ENCODE measurements at regions not wholly inside any gene's neighbourhood (a gene's known extent, or its start where the extent isn't known, plus 50 kb on each side); places are given as distances from the start of the nearest gene placed in this dataset.
A peak's percentile ranks its signal among the peaks of the same experiment; 100 is the strongest.

DNA sequence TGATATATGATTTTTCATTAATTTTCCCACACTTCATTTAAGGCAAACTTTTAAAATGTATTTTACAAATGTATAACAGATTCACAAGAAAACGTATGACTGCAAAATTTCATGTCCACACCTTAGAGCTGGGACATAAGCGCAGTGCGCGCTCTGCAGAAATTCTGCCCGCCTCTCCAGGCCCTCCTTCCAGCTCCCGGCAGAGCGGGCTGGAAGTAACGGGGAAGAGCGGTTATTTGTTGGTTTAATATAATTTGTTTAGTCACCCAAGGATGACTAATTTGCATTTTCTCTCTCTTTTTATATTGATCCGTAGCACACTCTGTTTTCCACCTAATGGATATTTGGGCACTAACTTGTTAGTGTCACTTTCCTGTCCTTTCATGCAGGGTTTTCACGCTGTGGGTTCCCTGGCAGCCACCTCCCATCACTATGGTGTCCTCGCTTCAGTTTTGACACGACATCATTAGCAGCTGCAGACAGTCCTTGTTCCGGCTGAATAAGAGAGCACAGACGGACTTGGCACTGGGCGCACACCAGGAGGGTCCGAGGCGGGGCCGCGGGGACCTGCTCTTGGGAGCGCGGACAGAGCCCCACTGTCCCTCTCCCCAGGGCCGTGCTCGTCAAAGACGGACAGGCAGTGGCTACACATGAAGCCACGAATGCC lies 129.2 kb upstream of the SEC61G start:
- H3K36me3 ChIP-seq: no peaks in the 10 kb centered on the region
- intact Hi-C loops (cut with DNase I): no loop called here
- DNase-seq (peak in 2 of 5 donors; percentile 30 to 59), ATAC-seq (peak in 1 of 4 donors; percentile 39)
- H3K9me3 ChIP-seq: no peaks in the 10 kb centered on the region
- TF ChIP-seq POLR2A (IDR thresholded peaks at IDR 0.05): no peak
- TF ChIP-seq, protein P1, sequence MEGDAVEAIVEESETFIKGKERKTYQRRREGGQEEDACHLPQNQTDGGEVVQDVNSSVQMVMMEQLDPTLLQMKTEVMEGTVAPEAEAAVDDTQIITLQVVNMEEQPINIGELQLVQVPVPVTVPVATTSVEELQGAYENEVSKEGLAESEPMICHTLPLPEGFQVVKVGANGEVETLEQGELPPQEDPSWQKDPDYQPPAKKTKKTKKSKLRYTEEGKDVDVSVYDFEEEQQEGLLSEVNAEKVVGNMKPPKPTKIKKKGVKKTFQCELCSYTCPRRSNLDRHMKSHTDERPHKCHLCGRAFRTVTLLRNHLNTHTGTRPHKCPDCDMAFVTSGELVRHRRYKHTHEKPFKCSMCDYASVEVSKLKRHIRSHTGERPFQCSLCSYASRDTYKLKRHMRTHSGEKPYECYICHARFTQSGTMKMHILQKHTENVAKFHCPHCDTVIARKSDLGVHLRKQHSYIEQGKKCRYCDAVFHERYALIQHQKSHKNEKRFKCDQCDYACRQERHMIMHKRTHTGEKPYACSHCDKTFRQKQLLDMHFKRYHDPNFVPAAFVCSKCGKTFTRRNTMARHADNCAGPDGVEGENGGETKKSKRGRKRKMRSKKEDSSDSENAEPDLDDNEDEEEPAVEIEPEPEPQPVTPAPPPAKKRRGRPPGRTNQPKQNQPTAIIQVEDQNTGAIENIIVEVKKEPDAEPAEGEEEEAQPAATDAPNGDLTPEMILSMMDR (IDR thresholded peaks at IDR 0.05): no peak
- H3K27ac ChIP-seq: no peak overlapping the region
- H3K4me1 ChIP-seq: peaks cover 0 to 6% (median 0%) of the 10 kb centered on the region in 12 donors
- 28 to 37% (median 34%) methylated on average over 26 of the region's 26 CpGs for WGBS, 4 donors
- peaks cover 0 to 18% (median 4%) of the 10 kb centered on the region in 9 donors for H3K27me3 ChIP-seq
- peak overlapping the region in 10 of 12 donors; percentile 1 to 46 (median 36) for H3K4me3 ChIP-seq

DNA sequence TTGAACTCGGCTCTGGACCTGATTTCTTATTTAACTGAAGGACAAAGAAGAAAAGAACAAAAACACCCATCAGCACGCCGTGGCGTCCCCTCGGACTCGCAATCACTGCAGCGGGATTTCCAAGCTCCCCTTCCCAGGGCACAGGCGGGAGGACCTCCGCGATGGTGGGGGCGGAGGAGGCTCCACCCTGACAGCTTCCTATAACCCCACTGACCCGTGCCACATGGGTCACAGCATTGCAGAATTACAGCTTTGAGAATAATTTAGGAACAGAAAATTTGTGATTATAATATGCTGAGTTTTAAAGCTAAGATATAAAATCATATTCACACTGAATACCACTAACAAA lies 129.7 kb upstream of the SEC61G start:
- WGBS, 4 donors: 8 to 15% (median 11%) methylated on average over 12 of the region's 12 CpGs
- peaks cover 0 to 18% (median 4%) of the 10 kb centered on the region in 9 donors for H3K27me3 ChIP-seq
- no peak for DNase-seq
- no peak for TF ChIP-seq POLR2A (IDR thresholded peaks at IDR 0.05)
- TF ChIP-seq, protein P1 (IDR thresholded peaks at IDR 0.05): no peak
- intact Hi-C loops (cut with DNase I): no loop called here
- no peaks in the 10 kb centered on the region for H3K36me3 ChIP-seq
- peaks cover 0 to 6% (median 0%) of the 10 kb centered on the region in 12 donors for H3K4me1 ChIP-seq
- no peaks in the 10 kb centered on the region for H3K9me3 ChIP-seq
- peak overlapping the region in 10 of 12 donors; percentile 1 to 46 (median 36) for H3K4me3 ChIP-seq
- no peak for ATAC-seq
- H3K27ac ChIP-seq: no peak overlapping the region

DNA sequence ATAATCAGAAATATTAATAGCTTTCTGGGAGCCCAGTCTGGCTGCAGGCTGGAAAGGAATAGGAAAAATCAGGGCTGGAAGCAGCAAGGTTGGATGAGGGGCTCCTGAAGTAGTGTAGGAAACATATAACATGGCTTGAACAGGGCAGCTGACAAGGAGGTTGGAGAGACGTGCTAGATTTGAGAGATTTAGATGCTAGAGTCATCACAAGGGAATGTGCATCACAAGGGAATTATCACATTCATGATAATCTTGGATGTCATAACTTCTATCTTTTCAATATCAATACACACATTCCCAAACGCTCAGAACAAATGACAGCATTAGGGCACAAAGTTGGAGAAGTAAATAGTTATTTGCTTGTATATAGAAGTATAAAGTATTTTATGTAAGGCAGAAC lies 120.9 kb upstream of the EGFR start:
- Histone ChIP-seq H3K36me3 (no peaks in the 10 kb centered on the region), H3K4me1 (no peaks in the 10 kb centered on the region), H3K27me3 (peaks cover 0 to 4% (median 0%) of the 10 kb centered on the region in 9 donors), H3K27ac (no peak overlapping the region), H3K9me3 (no peaks in the 10 kb centered on the region), H3K4me3 (no peak overlapping the region)
- WGBS, 4 donors: 35 to 54% (median 43%) methylated on average over 2 of the region's 2 CpGs
- intact Hi-C loops (cut with DNase I): no loop called here
- no peak for DNase-seq
- no peak for ATAC-seq
- TF ChIP-seq, protein P1 (IDR thresholded peaks at IDR 0.05): no peak
- no peak for TF ChIP-seq POLR2A (IDR thresholded peaks at IDR 0.05)

DNA sequence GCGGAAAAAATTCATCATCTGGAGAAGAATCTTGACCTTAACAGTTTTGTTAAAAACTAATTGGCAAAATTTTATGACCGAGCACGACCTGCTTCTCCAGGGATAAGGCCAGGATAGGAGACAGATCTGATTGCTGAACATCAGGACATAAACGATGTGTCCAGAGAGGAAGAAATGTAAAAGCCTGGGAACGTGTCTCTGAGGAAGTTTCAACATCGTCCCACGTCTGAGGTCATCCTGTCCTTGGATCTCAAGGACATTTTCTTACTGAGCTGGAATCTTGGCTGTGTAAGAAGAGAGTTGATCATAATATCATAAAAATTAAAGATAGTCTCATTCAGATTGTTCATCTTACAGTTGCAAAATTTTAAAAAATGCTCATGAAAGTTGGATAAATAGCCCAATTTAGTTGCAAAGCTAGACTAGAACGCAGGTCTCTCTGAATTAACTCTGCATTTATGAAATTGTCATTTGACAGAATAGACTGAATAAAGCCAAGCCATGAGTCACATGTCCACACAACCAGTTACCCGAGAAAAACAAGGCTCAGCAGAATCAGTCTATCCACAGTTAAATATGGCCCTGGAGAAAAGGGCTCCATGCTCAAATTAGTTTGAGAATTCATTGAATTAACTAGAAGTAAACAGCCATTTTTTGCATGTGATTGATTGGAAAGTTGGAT lies 120.0 kb upstream of the EGFR start:
- Histone ChIP-seq H3K36me3 (no peaks in the 10 kb centered on the region), H3K9me3 (no peaks in the 10 kb centered on the region), H3K4me1 (no peaks in the 10 kb centered on the region), H3K27ac (peak overlapping the region in 3 of 12 donors; percentile 2 to 49 (median 5)), H3K27me3 (peaks cover 0 to 4% (median 0%) of the 10 kb centered on the region in 9 donors), H3K4me3 (no peak overlapping the region)
- no peak for TF ChIP-seq POLR2A (IDR thresholded peaks at IDR 0.05)
- TF ChIP-seq, protein P1 (IDR thresholded peaks at IDR 0.05): no peak
- ATAC-seq (peak in 3 of 4 donors; percentile 51 to 74 (median 66)), DNase-seq (peak in 1 of 5 donors; percentile 33)
- intact Hi-C loops (cut with DNase I): no loop called here
- WGBS, 4 donors: 42 to 49% (median 45%) methylated on average over 9 of the region's 9 CpGs
